ENCODE measurements at regions not wholly inside any gene's neighbourhood (a gene's known extent, or its start where the extent isn't known, plus 50 kb on each side); places are given as distances from the start of the nearest gene placed in this dataset.

DNA sequence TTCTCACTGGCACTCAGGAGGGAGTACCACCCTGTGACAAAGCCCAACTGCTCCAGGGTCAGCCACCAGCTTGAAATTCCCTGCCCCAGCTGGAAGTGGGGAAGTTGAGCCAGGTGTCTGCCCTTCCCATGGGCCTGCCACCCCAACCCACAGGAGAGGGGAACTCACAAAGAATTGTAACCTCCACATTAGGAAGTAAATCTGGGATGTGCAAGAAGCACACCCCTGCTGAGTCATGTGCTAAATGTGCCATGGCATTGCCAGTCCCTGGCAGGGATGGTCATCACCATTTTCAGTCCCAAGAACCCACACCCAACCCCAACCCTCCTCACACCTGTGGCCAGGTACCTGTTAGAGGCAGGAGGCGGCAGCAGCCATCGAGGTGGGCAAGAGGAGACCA is 165.2 kb upstream of the THBS1 start:
- TF ChIP-seq, protein P1, sequence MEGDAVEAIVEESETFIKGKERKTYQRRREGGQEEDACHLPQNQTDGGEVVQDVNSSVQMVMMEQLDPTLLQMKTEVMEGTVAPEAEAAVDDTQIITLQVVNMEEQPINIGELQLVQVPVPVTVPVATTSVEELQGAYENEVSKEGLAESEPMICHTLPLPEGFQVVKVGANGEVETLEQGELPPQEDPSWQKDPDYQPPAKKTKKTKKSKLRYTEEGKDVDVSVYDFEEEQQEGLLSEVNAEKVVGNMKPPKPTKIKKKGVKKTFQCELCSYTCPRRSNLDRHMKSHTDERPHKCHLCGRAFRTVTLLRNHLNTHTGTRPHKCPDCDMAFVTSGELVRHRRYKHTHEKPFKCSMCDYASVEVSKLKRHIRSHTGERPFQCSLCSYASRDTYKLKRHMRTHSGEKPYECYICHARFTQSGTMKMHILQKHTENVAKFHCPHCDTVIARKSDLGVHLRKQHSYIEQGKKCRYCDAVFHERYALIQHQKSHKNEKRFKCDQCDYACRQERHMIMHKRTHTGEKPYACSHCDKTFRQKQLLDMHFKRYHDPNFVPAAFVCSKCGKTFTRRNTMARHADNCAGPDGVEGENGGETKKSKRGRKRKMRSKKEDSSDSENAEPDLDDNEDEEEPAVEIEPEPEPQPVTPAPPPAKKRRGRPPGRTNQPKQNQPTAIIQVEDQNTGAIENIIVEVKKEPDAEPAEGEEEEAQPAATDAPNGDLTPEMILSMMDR (IDR thresholded peaks at IDR 0.05; ENCODE audit: low read depth, low read length): no peak
- no peak for TF ChIP-seq EZH2phosphoT487 (IDR thresholded peaks at IDR 0.05; ENCODE audit: low read depth)

Data from OCI-LY3 (cell line).